ENCODE measurements at regions not wholly inside any gene's neighbourhood (a gene's known extent, or its start where the extent isn't known, plus 50 kb on each side); places are given as distances from the start of the nearest gene placed in this dataset.

DNA sequence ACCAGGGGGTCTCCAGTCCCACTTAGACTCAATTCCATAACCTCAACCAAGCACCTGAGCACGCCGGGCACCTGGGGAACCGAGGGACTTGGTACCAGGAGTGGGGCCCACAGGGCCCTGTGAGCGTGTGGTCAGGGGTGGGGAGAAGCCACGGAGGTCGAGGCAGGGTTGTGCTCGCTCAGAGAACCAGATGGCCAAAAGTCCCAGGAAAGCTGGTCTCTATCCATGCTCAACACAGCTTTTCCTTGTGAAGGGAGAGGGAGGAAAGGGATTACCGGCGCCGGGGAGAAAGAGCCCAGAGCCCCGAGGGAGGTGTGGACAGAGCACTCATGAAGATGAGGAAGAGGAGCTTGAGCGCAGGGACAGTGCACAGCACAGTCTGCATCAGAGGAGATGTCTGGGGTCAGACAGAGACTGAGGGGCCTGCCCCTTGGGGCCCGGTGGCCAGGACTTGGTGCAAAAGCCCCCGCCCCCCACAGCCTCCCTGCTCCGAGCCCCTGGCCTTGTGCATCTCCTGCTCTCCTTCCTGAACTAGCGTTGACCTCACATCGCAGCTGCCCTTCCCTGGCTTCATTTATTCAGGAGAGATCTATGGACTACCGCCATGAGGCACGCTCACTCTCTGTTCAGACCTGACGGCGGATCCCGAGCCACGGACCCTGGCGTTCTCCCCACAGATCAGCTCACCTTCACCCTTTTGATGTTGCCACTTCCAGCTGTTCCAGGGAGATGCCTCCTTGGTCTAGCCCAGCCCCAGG is 355.4 kb upstream of the TNRC6C start:
- TF ChIP-seq, protein P1, sequence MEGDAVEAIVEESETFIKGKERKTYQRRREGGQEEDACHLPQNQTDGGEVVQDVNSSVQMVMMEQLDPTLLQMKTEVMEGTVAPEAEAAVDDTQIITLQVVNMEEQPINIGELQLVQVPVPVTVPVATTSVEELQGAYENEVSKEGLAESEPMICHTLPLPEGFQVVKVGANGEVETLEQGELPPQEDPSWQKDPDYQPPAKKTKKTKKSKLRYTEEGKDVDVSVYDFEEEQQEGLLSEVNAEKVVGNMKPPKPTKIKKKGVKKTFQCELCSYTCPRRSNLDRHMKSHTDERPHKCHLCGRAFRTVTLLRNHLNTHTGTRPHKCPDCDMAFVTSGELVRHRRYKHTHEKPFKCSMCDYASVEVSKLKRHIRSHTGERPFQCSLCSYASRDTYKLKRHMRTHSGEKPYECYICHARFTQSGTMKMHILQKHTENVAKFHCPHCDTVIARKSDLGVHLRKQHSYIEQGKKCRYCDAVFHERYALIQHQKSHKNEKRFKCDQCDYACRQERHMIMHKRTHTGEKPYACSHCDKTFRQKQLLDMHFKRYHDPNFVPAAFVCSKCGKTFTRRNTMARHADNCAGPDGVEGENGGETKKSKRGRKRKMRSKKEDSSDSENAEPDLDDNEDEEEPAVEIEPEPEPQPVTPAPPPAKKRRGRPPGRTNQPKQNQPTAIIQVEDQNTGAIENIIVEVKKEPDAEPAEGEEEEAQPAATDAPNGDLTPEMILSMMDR (conservative IDR thresholded peaks at IDR 0.05): no peak
- no peak for TF ChIP-seq ZFX (IDR thresholded peaks at IDR 0.05)

Measured in C4-2B (cell line).